ENCODE measurements at regions not wholly inside any gene's neighbourhood (a gene's known extent, or its start where the extent isn't known, plus 50 kb on each side); places are given as distances from the start of the nearest gene placed in this dataset.
A peak's percentile ranks its signal among the peaks of the same experiment; 100 is the strongest.

- Mint-ChIP-seq H3K36me3 (ENCODE audit: insufficient read depth, unreplicated experiment) (no peaks in the 10 kb centered on the region), H3K4me1 (ENCODE audit: low read depth, unreplicated experiment) (peaks cover 12% of the 10 kb centered on the region), H3K27me3 (ENCODE audit: insufficient read depth, unreplicated experiment) (peaks cover 8% of the 10 kb centered on the region), H3K4me3 (ENCODE audit: unreplicated experiment) (no peak overlapping the region), H3K9me3 (ENCODE audit: unreplicated experiment) (peaks cover 32% of the 10 kb centered on the region), H3K27ac (ENCODE audit: unreplicated experiment) (no peak overlapping the region)
- Histone ChIP-seq H3K36me3 (ENCODE audit: control insufficient read depth, insufficient read depth, low read length) (no peaks in the 10 kb centered on the region), H3K4me3 (ENCODE audit: low read depth, low read length) (no peak overlapping the region), H3K9me3 (peaks cover 7% of the 10 kb centered on the region; the same call in 1 of the 2 replicates), H3K27me3 (replicated peaks; ENCODE audit: control insufficient read depth, insufficient read depth, low read length) (no peaks in the 10 kb centered on the region), H3K4me1 (peaks cover 14% of the 10 kb centered on the region)
- ChIA-PET CTCF (no interaction called here), POLR2A (no interaction called here)
- TF ChIP-seq CTCF (IDR thresholded peaks at IDR 0.05; ENCODE audit: insufficient read depth in 1 of 2, low read depth in 1 of 2, low read length in 1 of 2, severe bottlenecking in 1 of 2, unreplicated experiment in 1 of 2): no peak
- DNase-seq: no peak
- intact Hi-C loops (cut with micrococcal nuclease; ENCODE audit: unreplicated experiment): no loop called here
- BruUV-seq (replicated peaks): no TSS peak
Measured at GRCh38 chr2:129695496-129695895, 284.0 kb upstream of the RAB6C start.

GRCh38 chr2:129698593-129698992 lies 280.9 kb upstream of the RAB6C start:
- Mint-ChIP-seq H3K4me1 (ENCODE audit: low read depth, unreplicated experiment) (peaks cover 22% of the 10 kb centered on the region), H3K36me3 (ENCODE audit: insufficient read depth, unreplicated experiment) (no peaks in the 10 kb centered on the region)
- no TSS peak for BruUV-seq (replicated peaks)

GRCh38 chr2:129699781-129700573 lies 279.5 kb upstream of the RAB6C start:
- no peak overlapping the region for H3K27ac Mint-ChIP-seq (ENCODE audit: unreplicated experiment)
- TF ChIP-seq CTCF (IDR thresholded peaks at IDR 0.05; ENCODE audit: insufficient read depth in 1 of 2, low read depth in 1 of 2, low read length in 1 of 2, severe bottlenecking in 1 of 2, unreplicated experiment in 1 of 2): no peak
- ChIA-PET CTCF (no interaction called here), POLR2A (no interaction called here)
- no peaks in the 10 kb centered on the region for H3K27me3 ChIP-seq (replicated peaks; ENCODE audit: control insufficient read depth, insufficient read depth, low read length)
- peaks cover 22% of the 10 kb centered on the region for H3K4me1 ChIP-seq
- peaks cover 16% of the 10 kb centered on the region; the same call in 1 of the 2 replicates for H3K9me3 ChIP-seq
- H3K4me3 ChIP-seq (ENCODE audit: low read depth, low read length): no peak overlapping the region
- H3K4me1 Mint-ChIP-seq (ENCODE audit: low read depth, unreplicated experiment): peaks cover 22% of the 10 kb centered on the region
- BruUV-seq (replicated peaks): no TSS peak
- H3K4me3 Mint-ChIP-seq (ENCODE audit: unreplicated experiment): no peak overlapping the region
- peaks cover 5% of the 10 kb centered on the region for H3K36me3 Mint-ChIP-seq (ENCODE audit: insufficient read depth, unreplicated experiment)
- peaks cover 18% of the 10 kb centered on the region for H3K9me3 Mint-ChIP-seq (ENCODE audit: unreplicated experiment)
- H3K27me3 Mint-ChIP-seq (ENCODE audit: insufficient read depth, unreplicated experiment): no peaks in the 10 kb centered on the region
- DNase-seq: no peak
- H3K36me3 ChIP-seq (ENCODE audit: control insufficient read depth, insufficient read depth, low read length): no peaks in the 10 kb centered on the region
- intact Hi-C loops (cut with micrococcal nuclease; ENCODE audit: unreplicated experiment): no loop called here

More at GRCh38 chr2:129698593-129698992, 280.9 kb upstream of the RAB6C start:
- TF ChIP-seq CTCF (IDR thresholded peaks at IDR 0.05; ENCODE audit: insufficient read depth in 1 of 2, low read depth in 1 of 2, low read length in 1 of 2, severe bottlenecking in 1 of 2, unreplicated experiment in 1 of 2): no peak
- Histone ChIP-seq H3K9me3 (peaks cover 16% of the 10 kb centered on the region; the same call in 1 of the 2 replicates), H3K36me3 (ENCODE audit: control insufficient read depth, insufficient read depth, low read length) (no peaks in the 10 kb centered on the region), H3K4me3 (ENCODE audit: low read depth, low read length) (no peak overlapping the region), H3K27me3 (replicated peaks; ENCODE audit: control insufficient read depth, insufficient read depth, low read length) (no peaks in the 10 kb centered on the region), H3K4me1 (peaks cover 22% of the 10 kb centered on the region)
- CTCF ChIA-PET: no interaction called here
- POLR2A ChIA-PET: no interaction called here
- intact Hi-C loops (cut with micrococcal nuclease; ENCODE audit: unreplicated experiment): no loop called here
- no peak overlapping the region for H3K4me3 Mint-ChIP-seq (ENCODE audit: unreplicated experiment)
- no peaks in the 10 kb centered on the region for H3K27me3 Mint-ChIP-seq (ENCODE audit: insufficient read depth, unreplicated experiment)
- H3K9me3 Mint-ChIP-seq (ENCODE audit: unreplicated experiment): peaks cover 18% of the 10 kb centered on the region
- DNase-seq: no peak
- H3K27ac Mint-ChIP-seq (ENCODE audit: unreplicated experiment): peak overlapping the region; percentile 15

Measured in Caco-2 (cell line).